Neural progenitor cell (in vitro differentiated cells): ENCODE measurements at regions not wholly inside any gene's neighbourhood (a gene's known extent, or its start where the extent isn't known, plus 50 kb on each side); places are given as distances from the start of the nearest gene placed in this dataset.
A peak's percentile ranks its signal among the peaks of the same experiment; 100 is the strongest.

Source experiments
- DNase-seq: peaks from one replicate; pipeline ENCODE4 v3.0.0-alpha.2; 2016; ENCODE audit warnings: low spot score
- H2AFZ ChIP-seq: fragments of 200-600 bp; sonication (generic); replicated peaks from 2 replicates; pipeline ENCODE4 v1.6.1; 2016; ENCODE audit warnings: antibody characterized with exemption
- H3F3A ChIP-seq: fragments of 200-600 bp; sonication (generic); 2 replicates; pipeline ENCODE4 v1.6.1; 2016; ENCODE audit warnings: antibody characterized with exemption, low read depth
- H3K27ac ChIP-seq: fragments of 200-600 bp; sonication (generic); 2 replicates; pipeline ENCODE4 v1.5.1; 2016; ENCODE audit warnings: mild to moderate bottlenecking
- H3K27me3 ChIP-seq: fragments of 200-600 bp; sonication (generic); 2 replicates; pipeline ENCODE4 v1.6.1; 2016; ENCODE audit warnings: mild to moderate bottlenecking, moderate library complexity
- H3K36me3 ChIP-seq: fragments of 200-600 bp; sonication (generic); 2 replicates; pipeline ENCODE4 v1.5.1; 2016
- H3K4me1 ChIP-seq: fragments of 200-600 bp; sonication (generic); 2 replicates; pipeline ENCODE4 v1.6.1; 2016; ENCODE audit warnings: mixed run types
- H3K4me2 ChIP-seq: fragments of 200-600 bp; sonication (generic); 2 replicates; pipeline ENCODE4 v1.6.1; 2016
- H3K4me3 ChIP-seq: fragments of 200-600 bp; sonication (generic); 2 replicates; pipeline ENCODE4 v1.5.1; 2016
- H3K79me2 ChIP-seq: fragments of 200-600 bp; sonication (generic); 2 replicates; pipeline ENCODE4 v1.6.1; 2016; ENCODE audit warnings: low read depth
- H3K9ac ChIP-seq: fragments of 200-600 bp; sonication (generic); 2 replicates; pipeline ENCODE4 v1.6.1; 2016
- H3K9me3 ChIP-seq: fragments of 200-600 bp; sonication (generic); 2 replicates; pipeline ENCODE4 v1.5.1; 2016; ENCODE audit warnings: low read depth
- H4K20me1 ChIP-seq: fragments of 200-600 bp; sonication (generic); 2 replicates; pipeline ENCODE4 v1.6.1; 2016; ENCODE audit warnings: low read depth
- H3K27ac Mint-ChIP-seq: 3 replicates; pipeline ENCODE4 v1.8.0; 2021; ENCODE audit warnings: mixed read lengths
- H3K27me3 Mint-ChIP-seq: 2 replicates; pipeline ENCODE4 v1.8.0; 2022; ENCODE audit warnings: low read depth, mild to moderate bottlenecking, inconsistent platforms, moderate library complexity, mixed read lengths; ENCODE audit not compliant: insufficient read depth
- H3K36me3 Mint-ChIP-seq: 3 replicates; pipeline ENCODE4 v1.8.0; 2021; ENCODE audit warnings: mixed read lengths
- H3K4me1 Mint-ChIP-seq: 3 replicates; pipeline ENCODE4 v1.8.0; 2021; ENCODE audit warnings: mixed read lengths
- H3K4me3 Mint-ChIP-seq: 3 replicates; pipeline ENCODE4 v1.8.0; 2021; ENCODE audit warnings: mild to moderate bottlenecking, moderate library complexity, mixed read lengths
- H3K9me3 Mint-ChIP-seq: 3 replicates; pipeline ENCODE4 v1.8.0; 2020; ENCODE audit warnings: mixed read lengths
- CTCF ChIP-seq: fragments of 200-600 bp; sonication (generic); IDR thresholded peaks from 2 replicates; pipeline ENCODE4 v1.5.1; 2017; ENCODE audit warnings: antibody characterized with exemption, mild to moderate bottlenecking
- EZH2 ChIP-seq: fragments of 200-600 bp; sonication (generic); IDR thresholded peaks from 2 replicates; pipeline ENCODE4 v1.6.1; 2017; ENCODE audit warnings: antibody characterized with exemption, mild to moderate bottlenecking, moderate library complexity
- EZH2phosphoT487 ChIP-seq: fragments of 200-600 bp; sonication (generic); IDR thresholded peaks from 2 replicates; pipeline ENCODE4 v1.6.1; 2017; ENCODE audit warnings: antibody characterized with exemption

- no peak overlapping the region for H3K4me3 Mint-ChIP-seq
- Histone ChIP-seq H3K4me3 (no peak overlapping the region), H3K79me2 (no peaks in the 10 kb centered on the region), H3K4me1 (peaks cover 9% of the 10 kb centered on the region), H3K9ac (no peak overlapping the region), H4K20me1 (no peaks in the 10 kb centered on the region), H3F3A (peaks cover 19% of the 10 kb centered on the region), H3K36me3 (no peaks in the 10 kb centered on the region), H3K4me2 (no peak overlapping the region), H2AFZ (peak overlapping the region; percentile 27), H3K27me3 (no peaks in the 10 kb centered on the region), H3K9me3 (no peaks in the 10 kb centered on the region), H3K27ac (no peak overlapping the region)
- no peaks in the 10 kb centered on the region for H3K36me3 Mint-ChIP-seq
- no peak for TF ChIP-seq EZH2phosphoT487
- no peak for TF ChIP-seq EZH2
- no peak for TF ChIP-seq CTCF
- H3K9me3 Mint-ChIP-seq = no peaks in the 10 kb centered on the region
- no peak overlapping the region for H3K27ac Mint-ChIP-seq
- H3K4me1 Mint-ChIP-seq = peaks cover 3% of the 10 kb centered on the region
- peaks cover 7% of the 10 kb centered on the region for H3K27me3 Mint-ChIP-seq
- DNase-seq = no peak
These were observed 176.3 kb downstream of the CYP26A1 start for GRCh38 chr10:93250010-93250409.

DNA sequence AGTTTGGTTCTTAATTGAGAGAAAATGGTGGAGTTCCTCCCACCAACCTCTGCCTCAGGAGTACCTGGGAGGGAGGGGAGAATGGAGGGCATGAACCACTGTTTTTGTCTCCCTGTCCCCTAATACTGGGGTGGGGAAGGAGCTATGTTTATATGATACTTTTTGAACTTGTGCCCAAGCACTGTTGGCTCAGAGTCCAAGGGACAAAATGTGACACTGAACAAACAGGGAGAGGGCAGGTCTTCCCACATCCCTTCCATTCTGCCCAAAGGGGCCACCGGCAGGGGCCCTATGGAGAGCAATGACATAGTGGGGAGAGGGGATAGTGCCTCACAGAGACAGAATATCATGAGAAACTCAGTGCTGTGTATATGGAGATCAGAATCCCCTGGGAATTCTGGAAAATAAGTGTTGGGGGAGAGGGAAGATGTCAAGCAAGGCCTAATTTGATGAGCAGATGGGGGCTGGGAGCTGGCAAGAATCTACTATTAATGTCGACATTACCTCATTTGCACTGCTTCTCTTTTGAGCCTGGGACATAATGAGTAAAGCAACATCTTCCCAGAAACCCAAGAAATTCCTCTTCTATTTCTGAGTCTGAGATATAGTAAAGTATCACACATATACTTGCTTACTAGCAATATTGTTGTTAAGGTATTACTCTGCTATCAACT, 180.6 kb downstream of the CYP26A1 start:
- Mint-ChIP-seq H3K4me3 (no peak overlapping the region), H3K27ac (no peak overlapping the region), H3K27me3 (no peaks in the 10 kb centered on the region), H3K9me3 (no peaks in the 10 kb centered on the region), H3K4me1 (no peaks in the 10 kb centered on the region), H3K36me3 (no peaks in the 10 kb centered on the region)
- Histone ChIP-seq H3K4me2 (no peak overlapping the region), H3K4me3 (no peak overlapping the region), H3K4me1 (peaks cover 9% of the 10 kb centered on the region), H3K27me3 (no peaks in the 10 kb centered on the region), H4K20me1 (no peaks in the 10 kb centered on the region), H2AFZ (no peak overlapping the region), H3K27ac (no peak overlapping the region), H3K9ac (no peak overlapping the region), H3K36me3 (no peaks in the 10 kb centered on the region), H3K79me2 (no peaks in the 10 kb centered on the region), H3K9me3 (no peaks in the 10 kb centered on the region), H3F3A (peaks cover 13% of the 10 kb centered on the region)
- TF ChIP-seq EZH2 (no peak), CTCF (no peak), EZH2phosphoT487 (no peak)
- DNase-seq = no peak

- H3K27ac Mint-ChIP-seq = no peak overlapping the region
These were observed 181.9 kb downstream of the CYP26A1 start for GRCh38 chr10:93255546-93255945.

More at GRCh38 chr10:93255546-93255945, 181.9 kb downstream of the CYP26A1 start:
- Histone ChIP-seq H4K20me1 (no peaks in the 10 kb centered on the region), H3F3A (peaks cover 13% of the 10 kb centered on the region), H3K36me3 (no peaks in the 10 kb centered on the region), H2AFZ (no peak overlapping the region), H3K9ac (no peak overlapping the region), H3K27ac (no peak overlapping the region), H3K4me3 (no peak overlapping the region), H3K4me2 (no peak overlapping the region), H3K4me1 (peaks cover 9% of the 10 kb centered on the region), H3K27me3 (no peaks in the 10 kb centered on the region), H3K9me3 (no peaks in the 10 kb centered on the region), H3K79me2 (no peaks in the 10 kb centered on the region)
- DNase-seq = no peak
- Mint-ChIP-seq H3K27me3 (no peaks in the 10 kb centered on the region), H3K4me1 (no peaks in the 10 kb centered on the region), H3K9me3 (no peaks in the 10 kb centered on the region), H3K4me3 (no peak overlapping the region), H3K36me3 (no peaks in the 10 kb centered on the region)
- no peak for TF ChIP-seq EZH2
- no peak for TF ChIP-seq CTCF
- TF ChIP-seq EZH2phosphoT487 = no peak
